ENCODE measurements at regions not wholly inside any gene's neighbourhood (a gene's known extent, or its start where the extent isn't known, plus 50 kb on each side); places are given as distances from the start of the nearest gene placed in this dataset.
"Not testable (repeated sequence)": the region's sequence is repeated elsewhere in the genome, so short reads cannot be mapped to it uniquely, and the experiment has no call there.

DNA sequence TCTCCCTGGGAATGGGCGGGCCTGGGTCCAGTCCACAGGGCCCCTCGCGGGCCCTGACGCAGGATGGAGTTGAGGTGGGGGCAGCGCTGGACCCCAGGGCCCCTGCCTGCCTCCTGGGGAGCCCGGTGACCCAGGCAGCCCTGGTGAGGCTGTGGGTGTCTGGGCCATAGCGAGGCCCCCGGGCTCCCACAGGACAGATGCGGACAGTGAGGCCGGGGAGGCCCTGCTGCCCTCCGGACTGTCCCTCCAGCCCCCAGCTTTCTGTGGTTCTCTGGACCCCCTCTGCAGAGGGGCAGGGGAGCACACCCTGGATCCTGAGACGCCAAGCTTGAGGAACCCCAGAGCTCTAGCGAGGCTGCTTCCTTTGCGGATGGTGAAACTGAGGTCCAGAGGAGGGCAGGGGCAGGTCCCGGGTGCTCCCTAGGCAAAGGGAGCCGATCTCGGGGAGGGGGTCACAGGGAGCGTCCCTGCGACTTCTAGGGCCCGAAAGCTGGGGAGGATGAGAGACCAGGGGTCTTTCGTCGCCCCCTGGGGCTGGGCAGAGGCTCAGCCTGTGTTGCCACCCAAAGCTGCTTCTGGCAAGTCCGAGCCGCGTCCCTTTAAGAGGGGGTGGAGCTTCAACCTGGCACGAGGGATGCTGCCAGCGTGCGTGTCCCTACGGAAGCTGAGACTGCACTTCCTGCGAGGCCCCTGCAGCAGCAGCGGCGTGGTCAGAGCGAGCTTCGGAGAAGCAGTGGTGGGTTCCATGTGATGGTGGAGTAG lies 94.6 kb downstream of the POTEM start:
- TF ChIP-seq, protein P1, sequence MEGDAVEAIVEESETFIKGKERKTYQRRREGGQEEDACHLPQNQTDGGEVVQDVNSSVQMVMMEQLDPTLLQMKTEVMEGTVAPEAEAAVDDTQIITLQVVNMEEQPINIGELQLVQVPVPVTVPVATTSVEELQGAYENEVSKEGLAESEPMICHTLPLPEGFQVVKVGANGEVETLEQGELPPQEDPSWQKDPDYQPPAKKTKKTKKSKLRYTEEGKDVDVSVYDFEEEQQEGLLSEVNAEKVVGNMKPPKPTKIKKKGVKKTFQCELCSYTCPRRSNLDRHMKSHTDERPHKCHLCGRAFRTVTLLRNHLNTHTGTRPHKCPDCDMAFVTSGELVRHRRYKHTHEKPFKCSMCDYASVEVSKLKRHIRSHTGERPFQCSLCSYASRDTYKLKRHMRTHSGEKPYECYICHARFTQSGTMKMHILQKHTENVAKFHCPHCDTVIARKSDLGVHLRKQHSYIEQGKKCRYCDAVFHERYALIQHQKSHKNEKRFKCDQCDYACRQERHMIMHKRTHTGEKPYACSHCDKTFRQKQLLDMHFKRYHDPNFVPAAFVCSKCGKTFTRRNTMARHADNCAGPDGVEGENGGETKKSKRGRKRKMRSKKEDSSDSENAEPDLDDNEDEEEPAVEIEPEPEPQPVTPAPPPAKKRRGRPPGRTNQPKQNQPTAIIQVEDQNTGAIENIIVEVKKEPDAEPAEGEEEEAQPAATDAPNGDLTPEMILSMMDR (IDR thresholded peaks at IDR 0.05): not testable (repeated sequence)
- not testable (repeated sequence) for TF ChIP-seq POLR2A (IDR thresholded peaks at IDR 0.05)

Measured in lower leg skin (tissue), 3 donors.